H9 (cell line): ENCODE measurements at regions not wholly inside any gene's neighbourhood (a gene's known extent, or its start where the extent isn't known, plus 50 kb on each side); places are given as distances from the start of the nearest gene placed in this dataset.

Experiments used
- DNase-seq: peaks from one replicate; pipeline ENCODE4 v3.0.0-alpha.2; 2017
- H2AFZ ChIP-seq: one replicate; pipeline ENCODE4 v1.6.1; 2013; ENCODE audit warnings: mild to moderate bottlenecking, low read length, control low read depth, moderate library complexity
- H2AK5ac ChIP-seq: 2 replicates; pipeline ENCODE4 v1.6.1; 2013; ENCODE audit warnings: low read length, control low read depth, mixed read lengths; ENCODE audit not compliant: insufficient read length
- H2BK120ac ChIP-seq: one replicate; pipeline ENCODE4 v1.6.1; 2013; ENCODE audit warnings: low read depth, mild to moderate bottlenecking, low read length, control low read depth, inconsistent platforms; ENCODE audit not compliant: poor library complexity, severe bottlenecking
- H2BK12ac ChIP-seq: 2 replicates; pipeline ENCODE4 v1.6.1; 2013; ENCODE audit warnings: low read length, control low read depth, mixed read lengths, low read depth; ENCODE audit not compliant: insufficient read length
- H2BK15ac ChIP-seq: 2 replicates; pipeline ENCODE4 v1.6.1; 2013; ENCODE audit warnings: low read depth, low read length, control low read depth
- H2BK20ac ChIP-seq: one replicate; pipeline ENCODE4 v1.6.1; 2013; ENCODE audit warnings: low read depth, mild to moderate bottlenecking, low read length, control low read depth, inconsistent platforms; ENCODE audit not compliant: poor library complexity, severe bottlenecking
- H2BK5ac ChIP-seq: 2 replicates; pipeline ENCODE4 v1.6.1; 2013; ENCODE audit warnings: low read length, control low read depth, mixed read lengths; ENCODE audit not compliant: insufficient read length
- H3K14ac ChIP-seq: 2 replicates; pipeline ENCODE4 v1.6.1; 2013; ENCODE audit warnings: low read length, control low read depth; ENCODE audit not compliant: insufficient read depth
- H3K18ac ChIP-seq: 2 replicates; pipeline ENCODE4 v1.6.1; 2013; ENCODE audit warnings: low read depth, mild to moderate bottlenecking, mixed read lengths, low read length, control low read depth; ENCODE audit not compliant: insufficient read length
- H3K23ac ChIP-seq: 2 replicates; pipeline ENCODE4 v1.6.1; 2013; ENCODE audit warnings: low read length, control low read depth, mixed read lengths, low read depth; ENCODE audit not compliant: insufficient read length
- H3K23me2 ChIP-seq: 2 replicates; pipeline ENCODE4 v1.6.1; 2013; ENCODE audit warnings: low read depth, mild to moderate bottlenecking, mixed read lengths, low read length, control low read depth; ENCODE audit not compliant: insufficient read length, poor library complexity, severe bottlenecking
- H3K27ac ChIP-seq: 2 replicates; pipeline ENCODE4 v1.5.1; 2013; ENCODE audit warnings: low read length, control low read depth, mixed read lengths, low read depth; ENCODE audit not compliant: insufficient read length
- H3K27me3 ChIP-seq: 2 replicates; pipeline ENCODE4 v1.6.1; 2013; ENCODE audit warnings: low read length, control low read depth, inconsistent platforms; ENCODE audit not compliant: insufficient read depth
- H3K4ac ChIP-seq: 2 replicates; pipeline ENCODE4 v1.6.1; 2013; ENCODE audit warnings: low read depth, mild to moderate bottlenecking, control low read depth, inconsistent platforms, low read length, moderate library complexity
- H3K4me1 ChIP-seq: 2 replicates; pipeline ENCODE4 v1.6.1; 2013; ENCODE audit warnings: low read length, control low read depth, inconsistent platforms; ENCODE audit not compliant: insufficient read depth
- H3K4me2 ChIP-seq: 2 replicates; pipeline ENCODE4 v1.6.1; 2013; ENCODE audit warnings: low read length, control low read depth, mixed read lengths; ENCODE audit not compliant: insufficient read length, insufficient read depth
- H3K56ac ChIP-seq: 2 replicates; pipeline ENCODE4 v1.6.1; 2013; ENCODE audit warnings: low read depth, mild to moderate bottlenecking, mixed read lengths, low read length, control low read depth; ENCODE audit not compliant: insufficient read length
- H3K79me1 ChIP-seq: 2 replicates; pipeline ENCODE4 v1.6.1; 2013; ENCODE audit warnings: low read depth, mild to moderate bottlenecking, moderate library complexity, low read length, control low read depth, inconsistent platforms; ENCODE audit not compliant: insufficient read depth, poor library complexity, severe bottlenecking
- H3K79me2 ChIP-seq: 2 replicates; pipeline ENCODE4 v1.6.1; 2013; ENCODE audit warnings: low read length, control low read depth, inconsistent platforms; ENCODE audit not compliant: insufficient read depth
- H3K9ac ChIP-seq: 2 replicates; pipeline ENCODE4 v1.6.1; 2013; ENCODE audit warnings: low read length, control low read depth, mixed read lengths; ENCODE audit not compliant: insufficient read length; ENCODE audit errors: extremely low read depth
- H3K9me3 ChIP-seq: one replicate; pipeline ENCODE4 v1.6.1; 2013; ENCODE audit warnings: low read depth, low read length, inconsistent platforms; ENCODE audit not compliant: control insufficient read depth
- H3T11ph ChIP-seq: one replicate; pipeline ENCODE4 v1.6.1; 2013; ENCODE audit warnings: mild to moderate bottlenecking, low read length, control low read depth, inconsistent platforms
- H4K20me1 ChIP-seq: one replicate; pipeline ENCODE4 v1.6.1; 2013; ENCODE audit not compliant: control insufficient read depth, insufficient read length, insufficient read depth
- H4K5ac ChIP-seq: 2 replicates; pipeline ENCODE4 v1.6.1; 2013; ENCODE audit warnings: low read depth, mild to moderate bottlenecking, mixed read lengths, low read length, control low read depth; ENCODE audit not compliant: insufficient read length
- H4K8ac ChIP-seq: replicated peaks from 2 replicates; pipeline ENCODE4 v1.6.1; 2013; ENCODE audit warnings: low read length, control low read depth, mixed read lengths, low read depth; ENCODE audit not compliant: insufficient read length
- H4K91ac ChIP-seq: 2 replicates; pipeline ENCODE4 v1.6.1; 2013; ENCODE audit warnings: low read depth, mild to moderate bottlenecking, moderate library complexity, mixed read lengths, low read length, control low read depth; ENCODE audit not compliant: insufficient read length
- H3K27ac Mint-ChIP-seq, 3 experiments: 2 replicates in 2 of 3; 3 replicates in 1 of 3; pipeline ENCODE4 v1.8.0; 2020 to 2021; ENCODE audit warnings: mixed read lengths in 3 of 3, mild to moderate bottlenecking in 1 of 3, moderate library complexity in 1 of 3
- H3K27me3 Mint-ChIP-seq: 2 replicates; pipeline ENCODE4 v1.8.0; 2021; ENCODE audit warnings: low read depth, mild to moderate bottlenecking, moderate library complexity, mixed read lengths
- H3K36me3 Mint-ChIP-seq, 3 experiments: 2 replicates in 2 of 3; 3 replicates in 1 of 3; pipeline ENCODE4 v1.8.0; 2020 to 2021; ENCODE audit warnings: low read depth in 3 of 3, mixed read lengths in 3 of 3; ENCODE audit not compliant: insufficient read depth in 1 of 3
- H3K4me1 Mint-ChIP-seq, 2 experiments: 2 replicates each; pipeline ENCODE4 v1.8.0; 2020; ENCODE audit warnings: mixed read lengths in 2 of 2
- H3K4me3 Mint-ChIP-seq, 2 experiments: 2 replicates in 1 of 2; 3 replicates in 1 of 2; pipeline ENCODE4 v1.8.0; 2020 to 2021; ENCODE audit warnings: mild to moderate bottlenecking in 2 of 2, mixed read lengths in 2 of 2, moderate library complexity in 1 of 2
- H3K9me3 Mint-ChIP-seq, 2 experiments: 2 replicates in 1 of 2; 3 replicates in 1 of 2; pipeline ENCODE4 v1.8.0; 2020; ENCODE audit warnings: mild to moderate bottlenecking in 2 of 2, mixed read lengths in 2 of 2, moderate library complexity in 1 of 2
- WGBS: extraction: QIAGEN DNeasy Blood & Tissue Kit; methylation state at CpG from one replicate; pipeline ENCODE4 v1.1.7; 2013; ENCODE audit warnings: missing lambda C conversion rate, low lambda C conversion rate, mixed read lengths; ENCODE audit not compliant: insufficient read length; ENCODE audit errors: extremely low coverage; 5-methylcytosine and 5-hydroxymethylcytosine counted together
- TF ChIP-seq, protein P1 (sequence below): fragments of 200-600 bp; sonication (generic); conservative IDR thresholded peaks from 3 replicates; pipeline ENCODE4 v1.8.0; 2021; ENCODE audit warnings: antibody characterized with exemption, mild to moderate bottlenecking

DNA sequence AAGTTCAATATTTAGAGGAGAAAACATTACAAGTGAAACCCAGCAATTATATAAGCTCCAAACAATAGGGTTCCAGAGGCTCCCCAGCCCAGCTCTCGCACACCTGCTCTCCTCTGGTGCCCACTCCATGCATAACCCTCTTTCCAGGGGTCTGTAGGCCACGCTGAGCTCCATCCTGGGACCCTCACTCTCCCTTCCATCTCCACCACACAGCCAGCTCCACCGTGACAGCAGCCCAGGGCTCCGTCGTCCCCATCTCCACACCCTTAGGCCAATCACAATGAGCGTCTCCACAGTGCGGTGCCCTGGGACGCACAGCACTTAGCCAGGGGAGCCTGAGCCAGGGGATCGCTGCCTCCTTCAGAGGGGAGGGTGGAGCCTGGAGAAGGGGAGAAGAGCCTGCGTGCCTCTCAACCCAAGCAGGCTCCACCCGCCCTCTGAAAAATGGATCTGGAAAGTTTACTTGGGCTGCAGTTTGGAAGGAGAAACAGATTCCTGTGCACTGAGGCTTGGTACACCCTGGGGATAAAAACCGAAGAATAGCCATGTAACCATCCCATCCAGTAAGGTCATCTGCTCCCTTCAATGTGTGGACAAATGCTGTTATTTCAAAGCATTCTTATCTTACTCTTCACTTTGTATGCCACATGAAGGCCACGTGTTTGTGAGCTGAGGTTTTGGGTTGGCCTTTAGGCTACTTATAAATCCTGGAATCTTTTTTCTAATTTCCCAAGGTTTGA is 72.4 kb upstream of the GGTLC1 start:
- Histone ChIP-seq H4K91ac (no peak overlapping the region), H2BK5ac (no peak overlapping the region), H3K79me1 (no peaks in the 10 kb centered on the region), H2BK120ac (no peak overlapping the region), H2AK5ac (no peak overlapping the region), H3K27ac (no peak overlapping the region), H3K23ac (no peak overlapping the region), H3T11ph (no peak overlapping the region), H3K9ac (no peak overlapping the region), H4K20me1 (no peaks in the 10 kb centered on the region), H3K27me3 (no peaks in the 10 kb centered on the region), H4K8ac (no peak overlapping the region), H2BK20ac (no peak overlapping the region), H3K4ac (no peak overlapping the region), H3K79me2 (no peaks in the 10 kb centered on the region), H2BK12ac (no peak overlapping the region), H2BK15ac (no peak overlapping the region), H4K5ac (no peak overlapping the region), H2AFZ (no peak overlapping the region), H3K18ac (no peak overlapping the region), H3K4me1 (0 out of 2 replicates have a peak, but pooled peaks cover 4% of the 10 kb centered on the region), H3K14ac (peak overlapping the region; percentile 63; the same call in 1 of the 2 replicates), H3K9me3 (no peaks in the 10 kb centered on the region), H3K23me2 (no peaks in the 10 kb centered on the region), H3K56ac (no peak overlapping the region), H3K4me2 (no peak overlapping the region)
- H3K4me1 Mint-ChIP-seq, result peaks cover 13 to 16% of the 10 kb centered on the region in 2 experiments
- peak; percentile 67 for DNase-seq
- H3K36me3 Mint-ChIP-seq, result no peaks in the 10 kb centered on the region
- no peak overlapping the region; a peak in 1 of 7 replicates for H3K27ac Mint-ChIP-seq
- no CpG with 5 or more reads among the region's 13 CpGs for WGBS
- H3K9me3 Mint-ChIP-seq, result no peaks in the 10 kb centered on the region
- H3K4me3 Mint-ChIP-seq, result no peak overlapping the region
- TF ChIP-seq, protein P1, sequence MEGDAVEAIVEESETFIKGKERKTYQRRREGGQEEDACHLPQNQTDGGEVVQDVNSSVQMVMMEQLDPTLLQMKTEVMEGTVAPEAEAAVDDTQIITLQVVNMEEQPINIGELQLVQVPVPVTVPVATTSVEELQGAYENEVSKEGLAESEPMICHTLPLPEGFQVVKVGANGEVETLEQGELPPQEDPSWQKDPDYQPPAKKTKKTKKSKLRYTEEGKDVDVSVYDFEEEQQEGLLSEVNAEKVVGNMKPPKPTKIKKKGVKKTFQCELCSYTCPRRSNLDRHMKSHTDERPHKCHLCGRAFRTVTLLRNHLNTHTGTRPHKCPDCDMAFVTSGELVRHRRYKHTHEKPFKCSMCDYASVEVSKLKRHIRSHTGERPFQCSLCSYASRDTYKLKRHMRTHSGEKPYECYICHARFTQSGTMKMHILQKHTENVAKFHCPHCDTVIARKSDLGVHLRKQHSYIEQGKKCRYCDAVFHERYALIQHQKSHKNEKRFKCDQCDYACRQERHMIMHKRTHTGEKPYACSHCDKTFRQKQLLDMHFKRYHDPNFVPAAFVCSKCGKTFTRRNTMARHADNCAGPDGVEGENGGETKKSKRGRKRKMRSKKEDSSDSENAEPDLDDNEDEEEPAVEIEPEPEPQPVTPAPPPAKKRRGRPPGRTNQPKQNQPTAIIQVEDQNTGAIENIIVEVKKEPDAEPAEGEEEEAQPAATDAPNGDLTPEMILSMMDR, result no peak
- peaks cover 1% of the 10 kb centered on the region; the same call in 1 of the 2 replicates for H3K27me3 Mint-ChIP-seq
